Loucy (cell line): ENCODE measurements at regions not wholly inside any gene's neighbourhood (a gene's known extent, or its start where the extent isn't known, plus 50 kb on each side); places are given as distances from the start of the nearest gene placed in this dataset.

Experiments
- CTCF ChIP-seq: fragments of 200-600 bp; sonication (generic); conservative IDR thresholded peaks from 2 replicates; pipeline ENCODE4 v1.5.1; 2014; ENCODE audit warnings: mild to moderate bottlenecking, antibody characterized with exemption, low read length
- EZH2phosphoT487 ChIP-seq: fragments of 200-600 bp; IDR thresholded peaks from 2 replicates; pipeline ENCODE4 v1.6.1; 2018; ENCODE audit warnings: antibody characterized with exemption, mild to moderate bottlenecking, moderate library complexity, borderline replicate concordance

- TF ChIP-seq CTCF (no peak), EZH2phosphoT487 (no peak)
These were observed 460.0 kb downstream of the IRS1 start for GRCh38 chr2:226339616-226340015.
